K562 (cell line): ENCODE measurements at regions not wholly inside any gene's neighbourhood (a gene's known extent, or its start where the extent isn't known, plus 50 kb on each side); places are given as distances from the start of the nearest gene placed in this dataset.

Experiments
- ATAC-seq: fragments of 200-7000 bp; cut with Tn5 transposase; 3 replicates; pipeline ENCODE4 v1.9.1; 2020; ENCODE audit warnings: moderate library complexity
- BruUV-seq: library from RNA; stranded (reverse); fragments of 400-500 nt; replicated peaks from 2 replicates; lab custom pipeline; 2021; lab: Mats Ljungman, UMichigan
- CTCF ChIA-PET: fragments of 300-600 bp; formaldehyde crosslinking; extraction: SDS; loops from one replicate; lab custom pipeline; 2021; ENCODE audit warnings: low intra/inter-chr PET ratio; lab: Yijun Ruan, JAX
- POLR2A ChIA-PET: fragments of 300-600, 350-650 bp; sonication (Branson Sonifier 250); formaldehyde crosslinking; extraction: SDS; loops from one replicate; lab custom pipeline; 2021; ENCODE audit warnings: antibody characterized with exemption, inconsistent platforms; lab: Yijun Ruan, JAX
- DNase-seq, 4 experiments: peaks; one replicate each; pipeline versions ENCODE4 v3.0.0 to v3.0.0-alpha.2; 2011 to 2018; ENCODE audit warnings: low spot score in 3 of 4, mixed read lengths in 3 of 4; ENCODE audit errors: extremely low read depth in 1 of 4
- FAIRE-seq: peaks from 2 replicates; lab custom pipeline; 2011; peaks lifted over from hg19 to GRCh38; lab: Jason Lieb, UNC
- H2AFZ ChIP-seq: 2 replicates; pipeline ENCODE4 v1.6.0; 2011; ENCODE audit warnings: low read depth, low read length, control low read depth, inconsistent platforms
- H3K27ac ChIP-seq: fragments of 200-600 bp; 3 replicates; pipeline ENCODE4 v1.8.0; 2011; ENCODE audit warnings: low read depth, mild to moderate bottlenecking, control low read depth, inconsistent platforms, low read length, moderate library complexity, mixed read lengths; ENCODE audit errors: extremely low read depth
- H3K27me3 ChIP-seq, 2 experiments: fragments of 300-600 bp in 1 of 2; 2 replicates in 1 of 2; 3 replicates in 1 of 2; pipeline versions ENCODE4 v1.6.0 to v1.8.0; 2011; ENCODE audit warnings: inconsistent platforms in 2 of 2, low read length in 2 of 2, mild to moderate bottlenecking in 1 of 2, mixed read lengths in 1 of 2, moderate library complexity in 1 of 2; ENCODE audit not compliant: control insufficient read depth in 2 of 2, insufficient read depth in 2 of 2
- H3K36me3 ChIP-seq: fragments of 300-600 bp; 3 replicates; pipeline ENCODE4 v1.8.0; 2011; ENCODE audit warnings: mild to moderate bottlenecking, low read length, inconsistent platforms; ENCODE audit not compliant: control insufficient read depth, insufficient read depth
- H3K4me1 ChIP-seq, 2 experiments: fragments of 200-600 bp in 1 of 2; replicated peaks in 1 of 2; 2 replicates in 1 of 2; 3 replicates in 1 of 2; pipeline versions ENCODE4 v1.5.1 to v1.8.0; 2011; ENCODE audit warnings: inconsistent platforms in 2 of 2, low read length in 2 of 2, mild to moderate bottlenecking in 1 of 2, mixed read lengths in 1 of 2, moderate library complexity in 1 of 2; ENCODE audit not compliant: control insufficient read depth in 2 of 2, insufficient read depth in 2 of 2
- H3K4me2 ChIP-seq: 2 replicates; pipeline ENCODE4 v1.6.1; 2011; ENCODE audit warnings: low read length, control low read depth, inconsistent platforms, mixed read lengths; ENCODE audit not compliant: insufficient read depth
- H3K4me3 ChIP-seq: fragments of 200-600 bp; sonication (generic), shearing (Covaris generic); 2 replicates; pipeline ENCODE4 v1.5.1; 2016; ENCODE audit warnings: control low read depth, inconsistent platforms
- H3K79me2 ChIP-seq: fragments of 200-600 bp; 3 replicates; pipeline ENCODE4 v1.8.0; 2011; ENCODE audit warnings: low read length, inconsistent platforms; ENCODE audit not compliant: control insufficient read depth, insufficient read depth
- H3K9ac ChIP-seq, 2 experiments: 2 replicates each; pipeline versions ENCODE4 v1.6.0 to v1.6.1; 2011; ENCODE audit warnings: low read depth in 2 of 2, low read length in 2 of 2, control low read depth in 1 of 2, inconsistent platforms in 1 of 2, mild to moderate bottlenecking in 1 of 2, mixed read lengths in 1 of 2; ENCODE audit not compliant: insufficient read depth in 1 of 2
- H3K9me1 ChIP-seq: one replicate; pipeline ENCODE4 v1.6.0; 2011; ENCODE audit warnings: inconsistent platforms, mild to moderate bottlenecking, low read length, moderate library complexity; ENCODE audit not compliant: control insufficient read depth, insufficient read depth
- H3K9me3 ChIP-seq: replicated peaks from 2 replicates; pipeline ENCODE4 v1.5.1; 2011; ENCODE audit warnings: low read depth, low read length, inconsistent platforms; ENCODE audit not compliant: control insufficient read depth, insufficient read depth
- H4K20me1 ChIP-seq: replicated peaks from 2 replicates; pipeline ENCODE4 v1.6.1; 2011; ENCODE audit warnings: low read length, inconsistent platforms, mixed read lengths; ENCODE audit not compliant: control insufficient read depth, insufficient read depth
- ATF2 ChIP-seq: sonication (generic); formaldehyde crosslinking; IDR thresholded peaks from 2 replicates; pipeline ENCODE4 v1.8.1; 2022; ENCODE audit warnings: missing genetic modification reagents
- BHLHE40 ChIP-seq: IDR thresholded peaks from 2 replicates; pipeline ENCODE4 v1.6.1; 2011; ENCODE audit warnings: low read length, improper control_type of control experiment
- EGR1 ChIP-seq: fragments of 450-650 bp; conservative IDR thresholded peaks from 2 replicates; pipeline ENCODE4 v1.6.1; 2017; ENCODE audit warnings: mild to moderate bottlenecking
- FIP1L1 ChIP-seq: fragments of 200-400 bp; formaldehyde crosslinking; IDR thresholded peaks from 2 replicates; pipeline ENCODE4 v1.6.1; 2018; ENCODE audit warnings: mild to moderate bottlenecking, low read depth, low read length; ENCODE audit not compliant: poor library complexity, severe bottlenecking
- MAFF ChIP-seq: IDR thresholded peaks from 2 replicates; pipeline ENCODE4 v1.6.1; 2012; ENCODE audit warnings: low read length, improper control_type of control experiment
- PCBP1 ChIP-seq: fragments of 200-400 bp; formaldehyde crosslinking; IDR thresholded peaks from 2 replicates; pipeline ENCODE4 v1.6.1; 2018; ENCODE audit warnings: mild to moderate bottlenecking, low read depth, low read length; ENCODE audit not compliant: poor library complexity, severe bottlenecking
- PHF8 ChIP-seq: fragments of 200-600 bp; sonication (generic); IDR thresholded peaks from 2 replicates; pipeline ENCODE4 v1.6.1; 2012; ENCODE audit warnings: mixed run types, mild to moderate bottlenecking, inconsistent platforms, low read length, moderate library complexity, borderline replicate concordance
- SP2 ChIP-seq: IDR thresholded peaks from 2 replicates; pipeline ENCODE4 v1.6.1; 2011; ENCODE audit warnings: mild to moderate bottlenecking, low read depth, low read length, moderate library complexity; ENCODE audit not compliant: poor library complexity, severe bottlenecking; ENCODE audit errors: extremely low read depth
- ZNF431 ChIP-seq: sonication (generic); formaldehyde crosslinking; IDR thresholded peaks from 2 replicates; pipeline ENCODE4 v1.8.0; 2022; ENCODE audit warnings: mild to moderate bottlenecking, missing genetic modification reagents
- WGBS: fragments of 100-300 bp; shearing (Covaris generic); methylation state at CpG from one replicate; pipeline ENCODE4 v1.1.6; 2016; ENCODE audit warnings: low coverage, mixed read lengths; ENCODE audit not compliant: insufficient coverage; ENCODE audit errors: missing lambda C conversion rate; 5-methylcytosine and 5-hydroxymethylcytosine counted together
- in situ Hi-C: fragments of 300-500 bp; cut with MboI; formaldehyde crosslinking; loops from 4 replicates; pipeline ENCODE4 v1.15.0; 2018; ENCODE audit warnings: inconsistent platforms, mixed read lengths
- intact Hi-C: fragments of 100-400 bp; cut with micrococcal nuclease; formaldehyde crosslinking; loops from 2 replicates; pipeline ENCODE4 v1.14.2; 2022
- TF ChIP-seq, protein P1 (sequence below): fragments of 250-450 bp; sonication (Bioruptor Pico); IDR thresholded peaks from 2 replicates; pipeline ENCODE4 v1.4.0; 2020; ENCODE audit warnings: mild to moderate bottlenecking, moderate library complexity, borderline replicate concordance
- TF ChIP-seq, protein P2 (sequence below): sonication (generic); formaldehyde crosslinking; IDR thresholded peaks from 2 replicates; pipeline ENCODE4 v1.8.1; 2023; ENCODE audit warnings: mild to moderate bottlenecking, missing genetic modification reagents

DNA sequence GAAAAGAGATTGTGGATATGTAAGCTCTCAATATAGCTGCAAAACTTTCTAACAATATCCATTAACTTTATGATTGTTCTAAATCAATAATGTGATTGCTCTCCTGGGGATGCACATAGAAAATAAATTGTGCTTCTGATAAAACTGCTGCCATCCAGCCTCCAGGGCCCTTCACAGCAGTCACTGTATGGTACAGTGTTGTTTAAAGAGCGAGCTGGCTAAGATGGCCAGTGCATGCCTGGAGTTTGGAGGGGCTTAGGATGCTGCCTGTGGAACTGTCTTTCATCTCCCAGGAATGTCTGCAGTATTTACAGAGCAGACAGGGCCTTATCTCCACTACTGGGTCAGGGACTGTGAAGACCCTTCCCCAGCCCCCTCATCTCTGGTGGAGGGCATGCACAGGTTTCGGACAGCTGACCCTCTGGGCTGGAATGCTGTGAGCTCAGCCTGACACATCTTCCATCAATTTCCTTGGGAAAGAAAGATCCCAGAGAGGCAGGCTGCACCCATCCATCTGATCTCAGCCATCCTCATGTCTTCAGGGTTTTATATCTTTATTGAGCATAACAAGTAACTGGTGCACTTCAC is 137.0 kb downstream of the PLPP3 start (continued):
- no peak for TF ChIP-seq ATF2 (CRISPR knock-in tag)
- TF ChIP-seq PCBP1: no peak
- TF ChIP-seq ZNF431 (CRISPR knock-in tag): no peak

- intact Hi-C loops (no loop called here), in situ Hi-C loops (no loop called here)
- Histone ChIP-seq H2AFZ (no peak overlapping the region), H3K27me3 (peaks cover 4 to 19% of the 10 kb centered on the region in 2 experiments; a peak in 3 of 5 replicates), H3K27ac (no peak overlapping the region), H3K4me2 (no peak overlapping the region), H3K4me1 (no peaks in the 10 kb centered on the region), H3K36me3 (no peaks in the 10 kb centered on the region), H3K79me2 (no peaks in the 10 kb centered on the region), H3K9me1 (no peaks in the 10 kb centered on the region), H4K20me1 (0 out of 2 replicates have a peak, but pooled peaks cover 5% of the 10 kb centered on the region), H3K9me3 (no peaks in the 10 kb centered on the region), H3K9ac (no peak overlapping the region), H3K4me3 (no peak overlapping the region)
- no peak for DNase-seq
- FAIRE-seq: no peak
- TF ChIP-seq MAFF (no peak), FIP1L1 (no peak), BHLHE40 (no peak), SP2 (no peak), PHF8 (no peak), EGR1 (no peak)
- TF ChIP-seq, protein P1, sequence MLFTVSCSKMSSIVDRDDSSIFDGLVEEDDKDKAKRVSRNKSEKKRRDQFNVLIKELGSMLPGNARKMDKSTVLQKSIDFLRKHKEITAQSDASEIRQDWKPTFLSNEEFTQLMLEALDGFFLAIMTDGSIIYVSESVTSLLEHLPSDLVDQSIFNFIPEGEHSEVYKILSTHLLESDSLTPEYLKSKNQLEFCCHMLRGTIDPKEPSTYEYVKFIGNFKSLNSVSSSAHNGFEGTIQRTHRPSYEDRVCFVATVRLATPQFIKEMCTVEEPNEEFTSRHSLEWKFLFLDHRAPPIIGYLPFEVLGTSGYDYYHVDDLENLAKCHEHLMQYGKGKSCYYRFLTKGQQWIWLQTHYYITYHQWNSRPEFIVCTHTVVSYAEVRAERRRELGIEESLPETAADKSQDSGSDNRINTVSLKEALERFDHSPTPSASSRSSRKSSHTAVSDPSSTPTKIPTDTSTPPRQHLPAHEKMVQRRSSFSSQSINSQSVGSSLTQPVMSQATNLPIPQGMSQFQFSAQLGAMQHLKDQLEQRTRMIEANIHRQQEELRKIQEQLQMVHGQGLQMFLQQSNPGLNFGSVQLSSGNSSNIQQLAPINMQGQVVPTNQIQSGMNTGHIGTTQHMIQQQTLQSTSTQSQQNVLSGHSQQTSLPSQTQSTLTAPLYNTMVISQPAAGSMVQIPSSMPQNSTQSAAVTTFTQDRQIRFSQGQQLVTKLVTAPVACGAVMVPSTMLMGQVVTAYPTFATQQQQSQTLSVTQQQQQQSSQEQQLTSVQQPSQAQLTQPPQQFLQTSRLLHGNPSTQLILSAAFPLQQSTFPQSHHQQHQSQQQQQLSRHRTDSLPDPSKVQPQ (CRISPR knock-in tag): no peak
- TF ChIP-seq, protein P2, sequence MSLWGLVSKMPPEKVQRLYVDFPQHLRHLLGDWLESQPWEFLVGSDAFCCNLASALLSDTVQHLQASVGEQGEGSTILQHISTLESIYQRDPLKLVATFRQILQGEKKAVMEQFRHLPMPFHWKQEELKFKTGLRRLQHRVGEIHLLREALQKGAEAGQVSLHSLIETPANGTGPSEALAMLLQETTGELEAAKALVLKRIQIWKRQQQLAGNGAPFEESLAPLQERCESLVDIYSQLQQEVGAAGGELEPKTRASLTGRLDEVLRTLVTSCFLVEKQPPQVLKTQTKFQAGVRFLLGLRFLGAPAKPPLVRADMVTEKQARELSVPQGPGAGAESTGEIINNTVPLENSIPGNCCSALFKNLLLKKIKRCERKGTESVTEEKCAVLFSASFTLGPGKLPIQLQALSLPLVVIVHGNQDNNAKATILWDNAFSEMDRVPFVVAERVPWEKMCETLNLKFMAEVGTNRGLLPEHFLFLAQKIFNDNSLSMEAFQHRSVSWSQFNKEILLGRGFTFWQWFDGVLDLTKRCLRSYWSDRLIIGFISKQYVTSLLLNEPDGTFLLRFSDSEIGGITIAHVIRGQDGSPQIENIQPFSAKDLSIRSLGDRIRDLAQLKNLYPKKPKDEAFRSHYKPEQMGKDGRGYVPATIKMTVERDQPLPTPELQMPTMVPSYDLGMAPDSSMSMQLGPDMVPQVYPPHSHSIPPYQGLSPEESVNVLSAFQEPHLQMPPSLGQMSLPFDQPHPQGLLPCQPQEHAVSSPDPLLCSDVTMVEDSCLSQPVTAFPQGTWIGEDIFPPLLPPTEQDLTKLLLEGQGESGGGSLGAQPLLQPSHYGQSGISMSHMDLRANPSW (CRISPR knock-in tag): no peak
- BruUV-seq: no TSS peak
- ChIA-PET POLR2A (no interaction called here), CTCF (no interaction called here)
- ATAC-seq: no peak
- WGBS: 3% methylated on average over 3 of the region's 3 CpGs
Measured at GRCh38 chr1:56441601-56442000, 137.8 kb downstream of the PLPP3 start.
